ENCODE measurements at regions not wholly inside any gene's neighbourhood (a gene's known extent, or its start where the extent isn't known, plus 50 kb on each side); places are given as distances from the start of the nearest gene placed in this dataset.
"Not testable (repeated sequence)": the region's sequence is repeated elsewhere in the genome, so short reads cannot be mapped to it uniquely, and the experiment has no call there.

GRCh38 chr9:83133316-83133715 is 70.4 kb upstream of the RASEF start:
- DNase-seq, result no peak

- no peak for DNase-seq
Measured at GRCh38 chr9:83132768-83133167, 69.8 kb upstream of the RASEF start.

- DNase-seq, result no peak
Measured at GRCh38 chr9:83130541-83130940, 67.6 kb upstream of the RASEF start.

GRCh38 chr9:83125671-83126070 is 62.7 kb upstream of the RASEF start:
- no peak for DNase-seq

- DNase-seq, result no peak
Measured at GRCh38 chr9:83119873-83120272, 56.9 kb upstream of the RASEF start.

GRCh38 chr9:83116026-83116425 is 53.1 kb upstream of the RASEF start:
- DNase-seq, result no peak

- not testable (repeated sequence) for DNase-seq
Measured at GRCh38 chr9:83113445-83113844, 50.5 kb upstream of the RASEF start.
